ENCODE measurements at regions not wholly inside any gene's neighbourhood (a gene's known extent, or its start where the extent isn't known, plus 50 kb on each side); places are given as distances from the start of the nearest gene placed in this dataset.

- DNase-seq = no peak
These were observed 586.4 kb upstream of the SEMA3D start for GRCh38 chr7:85773116-85773728.

GRCh38 chr7:85771516-85771915 lies 584.7 kb upstream of the SEMA3D start:
- no peak for DNase-seq

- DNase-seq = no peak
These were observed 583.5 kb upstream of the SEMA3D start for GRCh38 chr7:85770332-85770731.

- DNase-seq = no peak
These were observed 578.9 kb upstream of the SEMA3D start for GRCh38 chr7:85765698-85766298.

GRCh38 chr7:85764034-85764433 lies 577.2 kb upstream of the SEMA3D start:
- no peak for DNase-seq

GRCh38 chr7:85757348-85757747 lies 570.5 kb upstream of the SEMA3D start:
- no peak for DNase-seq

GRCh38 chr7:85750454-85750949 lies 563.6 kb upstream of the SEMA3D start:
- DNase-seq = peak; percentile 4

- no peak for DNase-seq
These were observed 563.0 kb upstream of the SEMA3D start for GRCh38 chr7:85749696-85750453.

- no peak for DNase-seq
These were observed 562.0 kb upstream of the SEMA3D start for GRCh38 chr7:85748861-85749260.

- no peak for DNase-seq
These were observed 550.6 kb upstream of the SEMA3D start for GRCh38 chr7:85737426-85737825.

- no peak for DNase-seq
These were observed 549.2 kb upstream of the SEMA3D start for GRCh38 chr7:85736085-85736484.

GRCh38 chr7:85734823-85735222 lies 548.0 kb upstream of the SEMA3D start:
- no peak for DNase-seq

GRCh38 chr7:85733169-85733915 lies 546.5 kb upstream of the SEMA3D start:
- no peak for DNase-seq

GRCh38 chr7:85730012-85730411 lies 543.2 kb upstream of the SEMA3D start:
- no peak for DNase-seq

GRCh38 chr7:85725026-85725425 lies 538.2 kb upstream of the SEMA3D start:
- DNase-seq = no peak

- no peak for DNase-seq
These were observed 533.4 kb upstream of the SEMA3D start for GRCh38 chr7:85719981-85720953.

GRCh38 chr7:85716353-85716752 lies 529.5 kb upstream of the SEMA3D start:
- DNase-seq = no peak

- no peak for DNase-seq
These were observed 528.1 kb upstream of the SEMA3D start for GRCh38 chr7:85714951-85715350.

GRCh38 chr7:85714043-85714578 lies 527.3 kb upstream of the SEMA3D start:
- no peak for DNase-seq

GRCh38 chr7:85713171-85713570 lies 526.3 kb upstream of the SEMA3D start:
- DNase-seq = no peak

- no peak for DNase-seq
These were observed 525.0 kb upstream of the SEMA3D start for GRCh38 chr7:85711894-85712293.

- no peak for DNase-seq
These were observed 524.1 kb upstream of the SEMA3D start for GRCh38 chr7:85710960-85711359.

Data from stimulated activated CD4-positive, alpha-beta T cell treated with anti-CD3 and anti-CD28 coated beads, Interleukin-1b, Interleukin-23, amount 100 ng/mL, for 48 hours (primary cell).